ENCODE measurements at regions not wholly inside any gene's neighbourhood (a gene's known extent, or its start where the extent isn't known, plus 50 kb on each side); places are given as distances from the start of the nearest gene placed in this dataset.
"Not testable (repeated sequence)": the region's sequence is repeated elsewhere in the genome, so short reads cannot be mapped to it uniquely, and the experiment has no call there.

GRCh38 chr5:66284588-66285342 is 140.7 kb downstream of the SREK1 start:
- Mint-ChIP-seq H3K36me3 (ENCODE audit: low read depth) (no peaks in the 10 kb centered on the region), H3K4me1 (peaks cover 6% of the 10 kb centered on the region), H3K4me3 (no peak overlapping the region), H3K27me3 (ENCODE audit: insufficient read depth) (no peaks in the 10 kb centered on the region), H3K27ac (no peak overlapping the region), H3K9me3 (no peaks in the 10 kb centered on the region)
- Histone ChIP-seq H3K27ac (ENCODE audit: low read depth, low read length) (no peak overlapping the region), H3K4me1 (ENCODE audit: control insufficient read depth, insufficient read depth, low read length) (peaks cover 3% of the 10 kb centered on the region), H3K36me3 (ENCODE audit: control insufficient read depth, insufficient read depth, low read length) (no peaks in the 10 kb centered on the region), H3K27me3 (ENCODE audit: control insufficient read depth, insufficient read depth, low read length, poor library complexity, severe bottlenecking) (no peaks in the 10 kb centered on the region), H3K4me3 (ENCODE audit: low read length) (no peak overlapping the region), H3K9ac (ENCODE audit: extremely low read depth, low read length, poor library complexity, severe bottlenecking) (no peak overlapping the region), H3K9me3 (ENCODE audit: control insufficient read depth, low read length) (no peaks in the 10 kb centered on the region)
- 89 to 100% methylated on average over 2 of the region's 2 CpGs for WGBS, 2 experiments (ENCODE audit: insufficient coverage in 1 of 2, insufficient read length in 1 of 2)
- no peak for DNase-seq
- TF ChIP-seq, protein P1, sequence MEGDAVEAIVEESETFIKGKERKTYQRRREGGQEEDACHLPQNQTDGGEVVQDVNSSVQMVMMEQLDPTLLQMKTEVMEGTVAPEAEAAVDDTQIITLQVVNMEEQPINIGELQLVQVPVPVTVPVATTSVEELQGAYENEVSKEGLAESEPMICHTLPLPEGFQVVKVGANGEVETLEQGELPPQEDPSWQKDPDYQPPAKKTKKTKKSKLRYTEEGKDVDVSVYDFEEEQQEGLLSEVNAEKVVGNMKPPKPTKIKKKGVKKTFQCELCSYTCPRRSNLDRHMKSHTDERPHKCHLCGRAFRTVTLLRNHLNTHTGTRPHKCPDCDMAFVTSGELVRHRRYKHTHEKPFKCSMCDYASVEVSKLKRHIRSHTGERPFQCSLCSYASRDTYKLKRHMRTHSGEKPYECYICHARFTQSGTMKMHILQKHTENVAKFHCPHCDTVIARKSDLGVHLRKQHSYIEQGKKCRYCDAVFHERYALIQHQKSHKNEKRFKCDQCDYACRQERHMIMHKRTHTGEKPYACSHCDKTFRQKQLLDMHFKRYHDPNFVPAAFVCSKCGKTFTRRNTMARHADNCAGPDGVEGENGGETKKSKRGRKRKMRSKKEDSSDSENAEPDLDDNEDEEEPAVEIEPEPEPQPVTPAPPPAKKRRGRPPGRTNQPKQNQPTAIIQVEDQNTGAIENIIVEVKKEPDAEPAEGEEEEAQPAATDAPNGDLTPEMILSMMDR (conservative IDR thresholded peaks at IDR 0.05) = no peak

GRCh38 chr5:66285343-66285922 is 141.3 kb downstream of the SREK1 start:
- Histone ChIP-seq H3K36me3 (ENCODE audit: control insufficient read depth, insufficient read depth, low read length) (no peaks in the 10 kb centered on the region), H3K4me3 (ENCODE audit: low read length) (no peak overlapping the region), H3K27me3 (ENCODE audit: control insufficient read depth, insufficient read depth, low read length, poor library complexity, severe bottlenecking) (no peaks in the 10 kb centered on the region), H3K9ac (ENCODE audit: extremely low read depth, low read length, poor library complexity, severe bottlenecking) (no peak overlapping the region), H3K4me1 (ENCODE audit: control insufficient read depth, insufficient read depth, low read length) (peaks cover 3% of the 10 kb centered on the region), H3K9me3 (ENCODE audit: control insufficient read depth, low read length) (no peaks in the 10 kb centered on the region), H3K27ac (ENCODE audit: low read depth, low read length) (no peak overlapping the region)
- Mint-ChIP-seq H3K36me3 (ENCODE audit: low read depth) (no peaks in the 10 kb centered on the region), H3K4me1 (peaks cover 6% of the 10 kb centered on the region), H3K27ac (no peak overlapping the region), H3K9me3 (no peaks in the 10 kb centered on the region), H3K27me3 (ENCODE audit: insufficient read depth) (no peaks in the 10 kb centered on the region), H3K4me3 (no peak overlapping the region)
- WGBS, 2 experiments (ENCODE audit: insufficient coverage in 1 of 2, insufficient read length in 1 of 2) = 94% methylated on average over 3 of the region's 3 CpGs; no CpG with 5 or more reads in 1 of the 2 experiments
- no peak for DNase-seq
- TF ChIP-seq, protein P1 (conservative IDR thresholded peaks at IDR 0.05) = no peak

- H3K36me3 ChIP-seq (ENCODE audit: control insufficient read depth, insufficient read depth, low read length) = no peaks in the 10 kb centered on the region
- DNase-seq = no peak
- H3K27ac Mint-ChIP-seq = no peak overlapping the region
- no peaks in the 10 kb centered on the region for H3K27me3 Mint-ChIP-seq (ENCODE audit: insufficient read depth)
- H3K9me3 Mint-ChIP-seq = no peaks in the 10 kb centered on the region
- no peaks in the 10 kb centered on the region for H3K27me3 ChIP-seq (ENCODE audit: control insufficient read depth, insufficient read depth, low read length, poor library complexity, severe bottlenecking)
- H3K4me1 Mint-ChIP-seq = no peaks in the 10 kb centered on the region
- H3K4me3 ChIP-seq (ENCODE audit: low read length) = no peak overlapping the region
- no peaks in the 10 kb centered on the region for H3K9me3 ChIP-seq (ENCODE audit: control insufficient read depth, low read length)
- H3K9ac ChIP-seq (ENCODE audit: extremely low read depth, low read length, poor library complexity, severe bottlenecking) = no peak overlapping the region
- no peaks in the 10 kb centered on the region for H3K36me3 Mint-ChIP-seq (ENCODE audit: low read depth)
- WGBS, 2 experiments (ENCODE audit: insufficient coverage in 1 of 2, insufficient read length in 1 of 2) = 93 to 100% methylated on average over 1 of the region's 1 CpG
- H3K4me1 ChIP-seq (ENCODE audit: control insufficient read depth, insufficient read depth, low read length) = no peaks in the 10 kb centered on the region
- TF ChIP-seq, protein P1 (conservative IDR thresholded peaks at IDR 0.05) = no peak
- H3K4me3 Mint-ChIP-seq = no peak overlapping the region
- no peak overlapping the region for H3K27ac ChIP-seq (ENCODE audit: low read depth, low read length)
Observed at GRCh38 chr5:66291771-66292170, 147.7 kb downstream of the SREK1 start.

GRCh38 chr5:66293851-66294250 is 149.8 kb downstream of the SREK1 start:
- not testable (repeated sequence) for H3K36me3 Mint-ChIP-seq (ENCODE audit: low read depth); H3K27me3 ChIP-seq (ENCODE audit: control insufficient read depth, insufficient read depth, low read length, poor library complexity, severe bottlenecking); H3K4me3 ChIP-seq (ENCODE audit: low read length); H3K4me1 Mint-ChIP-seq; H3K9ac ChIP-seq (ENCODE audit: extremely low read depth, low read length, poor library complexity, severe bottlenecking); H3K9me3 ChIP-seq (ENCODE audit: control insufficient read depth, low read length); H3K27ac ChIP-seq (ENCODE audit: low read depth, low read length); DNase-seq; H3K9me3 Mint-ChIP-seq; H3K4me1 ChIP-seq (ENCODE audit: control insufficient read depth, insufficient read depth, low read length); H3K36me3 ChIP-seq (ENCODE audit: control insufficient read depth, insufficient read depth, low read length); H3K4me3 Mint-ChIP-seq; H3K27me3 Mint-ChIP-seq (ENCODE audit: insufficient read depth); H3K27ac Mint-ChIP-seq
- WGBS, 2 experiments (ENCODE audit: insufficient coverage in 1 of 2, insufficient read length in 1 of 2) = 89 to 94% methylated on average over 4 to 10 of the region's 10 CpGs

All from endodermal cell (in vitro differentiated cells).